Natural killer cell (primary cell): ENCODE measurements at regions not wholly inside any gene's neighbourhood (a gene's known extent, or its start where the extent isn't known, plus 50 kb on each side); places are given as distances from the start of the nearest gene placed in this dataset.

ENCODE experiments used
- ATAC-seq, 3 donors: fragments of 150-1000 bp in 2 of 3; fragments of 200-7000 bp in 1 of 3; cut with Tn5 transposase; 1 replicate in 1 of 3; 2 replicates in 2 of 3; pipeline ENCODE4 v1.10.0; 2021; ENCODE audit warnings: mild to moderate bottlenecking in 2 of 3, moderate library complexity in 2 of 3
- DNase-seq, 2 donors: peaks; one replicate each; pipeline versions ENCODE4 v3.0.0 to v3.0.0-alpha.2; 2013 to 2021; ENCODE audit warnings: mixed read lengths in 1 of 2
- H3K27ac ChIP-seq: one replicate; pipeline ENCODE4 v1.5.1; 2013; ENCODE audit warnings: mild to moderate bottlenecking, low read length
- H3K27me3 ChIP-seq: one replicate; pipeline ENCODE4 v1.6.1; 2013; ENCODE audit warnings: low read length; ENCODE audit not compliant: control insufficient read depth, insufficient read depth
- H3K36me3 ChIP-seq: one replicate; pipeline ENCODE4 v1.6.1; 2013; ENCODE audit warnings: low read length; ENCODE audit not compliant: control insufficient read depth, insufficient read depth
- H3K4me1 ChIP-seq: one replicate; pipeline ENCODE4 v1.6.1; 2013; ENCODE audit warnings: low read length; ENCODE audit not compliant: control insufficient read depth, insufficient read depth
- H3K4me3 ChIP-seq: one replicate; pipeline ENCODE4 v1.5.1; 2013; ENCODE audit warnings: low read length
- H3K9me3 ChIP-seq: one replicate; pipeline ENCODE4 v1.6.1; 2013; ENCODE audit warnings: low read length; ENCODE audit not compliant: control insufficient read depth, insufficient read depth
- H3K27ac Mint-ChIP-seq, 2 donors: one replicate each; pipeline ENCODE4 v1.8.0; 2022; ENCODE audit warnings: mild to moderate bottlenecking in 2 of 2, mixed read lengths in 2 of 2, moderate library complexity in 1 of 2
- H3K27me3 Mint-ChIP-seq, 2 donors: one replicate each; pipeline ENCODE4 v1.8.0; 2022; ENCODE audit warnings: low read depth in 2 of 2, mixed read lengths in 2 of 2
- H3K36me3 Mint-ChIP-seq: one replicate; pipeline ENCODE4 v1.8.0; 2022; ENCODE audit warnings: mixed read lengths
- H3K4me1 Mint-ChIP-seq, 2 donors: one replicate each; pipeline ENCODE4 v1.8.0; 2022; ENCODE audit warnings: mixed read lengths in 2 of 2
- H3K4me3 Mint-ChIP-seq: one replicate; pipeline ENCODE4 v1.8.0; 2022; ENCODE audit warnings: mild to moderate bottlenecking, moderate library complexity, mixed read lengths
- H3K9me3 Mint-ChIP-seq, 2 donors: one replicate each; pipeline ENCODE4 v1.8.0; 2022; ENCODE audit warnings: mixed read lengths in 2 of 2
- CTCF ChIP-seq: fragments of 200-600 bp; IDR thresholded peaks from one replicate; pipeline ENCODE4 v1.8.0; 2022; ENCODE audit warnings: antibody characterized with exemption
- WGBS: methylation state at CpG from one replicate; pipeline ENCODE4 v1.1.7; 2013; ENCODE audit warnings: missing lambda C conversion rate; ENCODE audit not compliant: insufficient coverage; 5-methylcytosine and 5-hydroxymethylcytosine counted together
- intact Hi-C: fragments of 100-400 bp; cut with micrococcal nuclease; formaldehyde crosslinking; loops from one replicate; pipeline ENCODE4 v1.14.2; 2022

GRCh38 chr1:4984841-4985240 is 330.4 kb downstream of the AJAP1 start:
- Mint-ChIP-seq H3K27me3 (peaks cover 0 to 5% of the 10 kb centered on the region in 2 donors), H3K36me3 (no peaks in the 10 kb centered on the region), H3K4me3 (no peak overlapping the region), H3K9me3 (no peaks in the 10 kb centered on the region), H3K4me1 (no peaks in the 10 kb centered on the region), H3K27ac (no peak overlapping the region)
- H3K36me3 ChIP-seq, result no peaks in the 10 kb centered on the region
- H3K4me1 ChIP-seq, result no peaks in the 10 kb centered on the region
- no peak overlapping the region for H3K4me3 ChIP-seq
- TF ChIP-seq CTCF, result no peak
- no peak overlapping the region for H3K27ac ChIP-seq
- no peak for DNase-seq
- WGBS, result 88% methylated on average over 17 of the region's 18 CpGs
- no peaks in the 10 kb centered on the region for H3K9me3 ChIP-seq
- no peaks in the 10 kb centered on the region for H3K27me3 ChIP-seq
- ATAC-seq, result no peak
- intact Hi-C loops, result no loop called here

- Histone ChIP-seq H3K36me3 (no peaks in the 10 kb centered on the region), H3K9me3 (no peaks in the 10 kb centered on the region), H3K27ac (no peak overlapping the region), H3K27me3 (no peaks in the 10 kb centered on the region), H3K4me3 (no peak overlapping the region), H3K4me1 (no peaks in the 10 kb centered on the region)
- H3K27me3 Mint-ChIP-seq, result peaks cover 0 to 5% of the 10 kb centered on the region in 2 donors
- no peaks in the 10 kb centered on the region for H3K36me3 Mint-ChIP-seq
- no peak overlapping the region for H3K27ac Mint-ChIP-seq
- H3K4me3 Mint-ChIP-seq, result no peak overlapping the region
- H3K9me3 Mint-ChIP-seq, result no peaks in the 10 kb centered on the region
- ATAC-seq, result no peak
- WGBS, result 90% methylated on average over 6 of the region's 6 CpGs
- intact Hi-C loops, result no loop called here
- no peak for DNase-seq
- no peak for TF ChIP-seq CTCF
- H3K4me1 Mint-ChIP-seq, result no peaks in the 10 kb centered on the region
Measured at GRCh38 chr1:4980211-4980610, 325.8 kb downstream of the AJAP1 start.

- Mint-ChIP-seq H3K4me1 (no peaks in the 10 kb centered on the region), H3K4me3 (no peak overlapping the region), H3K9me3 (no peaks in the 10 kb centered on the region), H3K27me3 (peaks cover 0 to 5% of the 10 kb centered on the region in 2 donors), H3K36me3 (no peaks in the 10 kb centered on the region), H3K27ac (no peak overlapping the region)
- WGBS, result 73% methylated on average over 19 of the region's 19 CpGs
- Histone ChIP-seq H3K4me1 (no peaks in the 10 kb centered on the region), H3K4me3 (no peak overlapping the region), H3K27me3 (no peaks in the 10 kb centered on the region), H3K36me3 (no peaks in the 10 kb centered on the region), H3K27ac (no peak overlapping the region), H3K9me3 (no peaks in the 10 kb centered on the region)
- ATAC-seq, result no peak
- TF ChIP-seq CTCF, result no peak
- intact Hi-C loops, result no loop called here
- no peak for DNase-seq
Measured at GRCh38 chr1:4978660-4979390, 324.4 kb downstream of the AJAP1 start.

GRCh38 chr1:4977701-4978100 is 323.3 kb downstream of the AJAP1 start:
- no peak overlapping the region for H3K4me3 ChIP-seq
- no peaks in the 10 kb centered on the region for H3K36me3 ChIP-seq
- no peak for TF ChIP-seq CTCF
- no peaks in the 10 kb centered on the region for H3K27me3 Mint-ChIP-seq
- no peaks in the 10 kb centered on the region for H3K27me3 ChIP-seq
- WGBS, result 60% methylated on average over 10 of the region's 11 CpGs
- H3K27ac ChIP-seq, result no peak overlapping the region
- no peaks in the 10 kb centered on the region for H3K9me3 Mint-ChIP-seq
- intact Hi-C loops, result no loop called here
- H3K36me3 Mint-ChIP-seq, result no peaks in the 10 kb centered on the region
- no peaks in the 10 kb centered on the region for H3K4me1 ChIP-seq
- ATAC-seq (no peak), DNase-seq (no peak)
- H3K4me1 Mint-ChIP-seq, result no peaks in the 10 kb centered on the region
- H3K4me3 Mint-ChIP-seq, result no peak overlapping the region
- no peaks in the 10 kb centered on the region for H3K9me3 ChIP-seq
- no peak overlapping the region for H3K27ac Mint-ChIP-seq
